GM03348 (cell line): ENCODE measurements at regions not wholly inside any gene's neighbourhood (a gene's known extent, or its start where the extent isn't known, plus 50 kb on each side); places are given as distances from the start of the nearest gene placed in this dataset.

Experiments used
- DNase-seq: peaks from one replicate; pipeline ENCODE4 v3.0.0; 2012; ENCODE audit warnings: low spot score

GRCh38 chr21:22399681-22400514 is 1401.7 kb downstream of the NCAM2 start:
- no peak for DNase-seq

GRCh38 chr21:22409571-22409970 is 1411.4 kb downstream of the NCAM2 start:
- no peak for DNase-seq

GRCh38 chr21:22416555-22416954 is 1418.3 kb downstream of the NCAM2 start:
- DNase-seq: no peak

- no peak for DNase-seq
Measured at GRCh38 chr21:22421416-22422180, 1423.4 kb downstream of the NCAM2 start.

GRCh38 chr21:22438428-22439086 is 1440.3 kb downstream of the NCAM2 start:
- DNase-seq: no peak

- no peak for DNase-seq
Measured at GRCh38 chr21:22444990-22445389, 1446.8 kb downstream of the NCAM2 start.

GRCh38 chr21:22450507-22450906 is 1452.3 kb downstream of the NCAM2 start:
- DNase-seq: no peak

- DNase-seq: no peak
Measured at GRCh38 chr21:22456241-22456640, 1458.0 kb downstream of the NCAM2 start.

GRCh38 chr21:22468893-22469292 is 1470.7 kb downstream of the NCAM2 start:
- peak; percentile 2 for DNase-seq

GRCh38 chr21:22474403-22474802 is 1476.2 kb downstream of the NCAM2 start:
- no peak for DNase-seq

GRCh38 chr21:22476214-22476613 is 1478.0 kb downstream of the NCAM2 start:
- no peak for DNase-seq

GRCh38 chr21:22476726-22477646 is 1478.8 kb downstream of the NCAM2 start:
- no peak for DNase-seq

- no peak for DNase-seq
Measured at GRCh38 chr21:22490049-22490448, 1491.8 kb downstream of the NCAM2 start.

- DNase-seq: no peak
Measured at GRCh38 chr21:22516230-22516629, 1518.0 kb downstream of the NCAM2 start.

- DNase-seq: no peak
Measured at GRCh38 chr21:22535630-22536029, 1537.4 kb downstream of the NCAM2 start.

- no peak for DNase-seq
Measured at GRCh38 chr21:22536509-22536908, 1538.3 kb downstream of the NCAM2 start.

GRCh38 chr21:22544747-22545146 is 1546.5 kb downstream of the NCAM2 start:
- DNase-seq: no peak

GRCh38 chr21:22552390-22552789 is 1554.2 kb downstream of the NCAM2 start:
- no peak for DNase-seq

- no peak for DNase-seq
Measured at GRCh38 chr21:22554690-22555316, 1556.6 kb downstream of the NCAM2 start.

GRCh38 chr21:22556829-22557228 is 1558.6 kb downstream of the NCAM2 start:
- DNase-seq: no peak

GRCh38 chr21:22561946-22562345 is 1563.7 kb downstream of the NCAM2 start:
- DNase-seq: no peak
